Lung microvascular endothelial cell (primary cell): ENCODE measurements at regions not wholly inside any gene's neighbourhood (a gene's known extent, or its start where the extent isn't known, plus 50 kb on each side); places are given as distances from the start of the nearest gene placed in this dataset.
"Not testable (repeated sequence)": the region's sequence is repeated elsewhere in the genome, so short reads cannot be mapped to it uniquely, and the experiment has no call there.

Experiments used
- DNase-seq, 2 donors: peaks; one replicate each; pipeline versions ENCODE4 v3.0.0 to v3.0.0-alpha.2; 2010; ENCODE audit warnings: low read depth in 2 of 2

DNA sequence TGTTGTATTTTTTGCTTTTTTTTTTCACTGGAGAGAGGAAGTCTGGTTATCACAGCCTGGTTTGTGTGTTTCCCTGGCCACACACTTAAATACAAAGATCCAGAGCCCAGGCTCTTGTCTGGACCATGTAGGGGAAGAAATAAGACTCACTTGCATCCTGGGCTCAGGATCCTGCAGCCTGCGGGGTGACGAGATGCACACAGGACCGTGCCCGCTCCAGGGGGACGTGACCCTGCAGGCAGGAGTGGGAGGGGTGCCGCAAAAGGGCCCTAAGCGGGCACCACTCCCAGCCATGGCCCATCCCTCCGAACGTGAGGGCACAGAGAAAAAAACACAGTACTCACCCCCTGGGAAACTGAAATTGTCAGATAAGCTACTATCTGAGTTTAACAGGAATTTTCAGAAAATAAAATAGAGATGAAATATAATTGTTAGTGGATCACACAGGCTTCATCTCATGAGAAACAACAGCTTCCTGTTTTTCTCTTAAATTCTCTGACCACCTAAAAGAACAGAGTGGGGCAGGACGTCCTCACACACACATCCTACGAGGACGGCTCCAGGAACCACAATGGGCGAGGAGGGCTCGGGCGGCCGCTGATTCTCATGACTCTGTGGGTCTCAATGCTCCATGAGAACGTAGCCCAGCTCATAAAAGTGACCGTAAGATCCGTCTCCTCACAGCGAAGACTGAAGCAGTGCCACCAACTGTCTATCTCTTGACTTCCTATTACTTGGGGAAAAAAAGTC lies 142.6 kb upstream of the ALKAL2 start:
- DNase-seq, result no peak

DNA sequence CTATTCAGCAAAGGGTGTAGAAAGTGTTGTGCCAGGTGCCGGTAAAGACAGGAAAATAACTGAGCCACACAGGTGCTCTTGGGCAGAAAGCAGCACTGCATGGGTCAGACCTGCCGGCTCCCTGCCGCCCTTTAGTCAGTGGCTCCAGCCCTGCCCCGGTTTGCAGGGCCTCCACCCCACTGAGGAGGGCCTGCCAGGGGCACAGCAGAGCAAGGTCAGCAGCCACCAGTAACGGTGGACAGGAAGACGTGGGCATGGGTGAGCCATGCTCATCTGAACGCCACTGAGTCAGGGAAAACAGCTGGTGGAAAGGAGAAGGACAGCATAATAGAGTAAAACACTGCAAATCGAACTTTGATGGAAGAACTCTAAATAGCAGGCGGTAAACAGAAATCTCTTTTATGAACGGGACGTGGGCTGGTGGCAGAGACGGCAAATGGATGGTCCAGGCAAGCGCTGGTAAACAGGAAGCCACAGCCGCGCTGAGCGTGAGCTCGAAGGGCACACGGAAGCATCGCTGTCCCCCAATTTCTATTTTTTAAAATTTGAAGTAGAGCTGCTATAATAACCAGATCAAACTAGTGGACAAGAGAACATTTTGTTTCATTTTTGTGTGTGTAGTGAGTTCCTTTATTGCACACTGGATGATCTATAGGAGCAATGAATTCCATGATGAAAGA lies 141.8 kb upstream of the ALKAL2 start:
- DNase-seq, result no peak

DNA sequence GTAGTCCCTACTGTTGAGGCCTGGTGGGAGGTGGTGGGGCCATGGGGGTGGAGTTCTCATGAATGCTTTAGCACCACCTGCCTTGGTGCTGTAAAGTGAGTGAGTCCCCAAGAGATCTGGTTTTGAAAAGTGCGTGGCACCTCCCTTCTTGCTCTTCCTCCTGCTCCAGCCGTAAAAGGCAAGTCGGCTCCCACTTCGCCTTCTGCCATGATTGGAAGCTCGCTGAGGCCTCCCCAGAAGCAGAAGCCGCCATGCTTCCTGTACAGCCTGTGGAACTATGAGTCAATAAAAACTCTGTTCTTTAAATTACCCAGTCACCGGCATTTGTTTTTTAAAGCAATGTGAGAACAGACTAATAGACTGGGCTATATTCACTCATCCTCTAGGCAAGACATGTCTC lies 141.3 kb upstream of the ALKAL2 start:
- DNase-seq, result no peak

GRCh38 chr2:428591-428990 lies 140.7 kb upstream of the ALKAL2 start:
- no peak for DNase-seq

DNA sequence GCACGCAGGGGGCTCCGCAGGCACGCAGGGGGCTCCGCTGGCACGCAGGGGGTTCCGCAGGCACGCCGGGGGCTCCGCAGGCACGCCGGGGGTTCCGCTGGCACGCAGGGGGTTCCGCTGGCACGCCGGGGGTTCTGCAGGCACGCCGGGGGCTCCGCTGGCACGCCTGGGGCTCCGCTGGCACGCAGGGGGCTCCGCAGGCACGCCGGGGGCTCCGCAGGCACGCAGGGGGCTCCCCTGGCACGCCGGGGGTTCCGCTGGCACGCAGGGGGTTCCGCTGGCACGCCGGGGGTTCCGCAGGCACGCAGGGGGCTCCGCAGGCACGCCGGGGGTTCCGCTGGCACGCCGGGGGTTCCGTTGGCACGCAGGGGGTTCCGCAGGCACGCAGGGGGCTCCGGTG lies 138.8 kb upstream of the ALKAL2 start:
- not testable (repeated sequence) for DNase-seq

GRCh38 chr2:425947-426346 lies 138.1 kb upstream of the ALKAL2 start:
- no peak for DNase-seq

GRCh38 chr2:425243-425642 lies 137.4 kb upstream of the ALKAL2 start:
- DNase-seq, result no peak

DNA sequence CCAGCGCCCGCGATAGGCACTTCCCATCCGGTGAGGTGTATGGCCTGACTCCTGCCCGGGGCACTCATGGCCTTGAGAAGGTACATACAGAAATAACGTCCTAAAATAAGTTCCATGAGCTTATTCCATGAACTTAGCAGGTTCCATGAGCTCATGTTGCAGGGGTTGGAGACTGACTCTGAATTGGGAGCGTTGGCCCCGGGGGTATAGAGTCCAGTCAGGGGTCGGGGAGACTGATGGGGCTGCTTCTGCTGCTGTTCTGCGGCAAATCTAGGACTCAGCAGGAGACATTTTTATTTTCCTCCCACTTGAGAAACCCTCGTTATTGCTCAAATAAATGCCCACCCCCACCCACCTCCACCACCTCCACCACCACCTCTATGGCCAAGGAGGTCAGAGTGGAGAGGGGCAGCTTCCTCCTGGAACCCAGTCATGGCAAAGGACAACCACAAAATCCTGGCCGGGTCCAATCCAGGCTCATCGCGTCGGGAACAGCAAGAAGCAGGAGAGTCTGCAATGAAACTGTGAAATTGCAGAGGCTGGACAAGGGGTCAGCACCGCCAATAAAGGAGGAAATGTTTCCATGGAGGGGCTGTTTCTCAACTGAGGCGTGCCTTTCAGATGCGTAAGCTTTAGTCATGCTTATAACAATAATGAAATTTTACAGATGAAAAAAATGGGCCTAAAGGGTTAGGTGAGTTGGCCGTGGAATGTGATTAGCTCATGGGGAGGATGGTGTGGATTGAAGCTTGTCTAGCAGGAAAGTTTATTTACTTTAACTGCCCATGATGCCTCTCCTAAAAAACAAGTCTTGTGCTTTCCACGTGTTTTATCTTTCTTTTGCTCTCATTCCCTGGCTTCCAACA lies 136.6 kb upstream of the ALKAL2 start:
- no peak for DNase-seq

- DNase-seq, result no peak
These were observed 135.6 kb upstream of the ALKAL2 start for GRCh38 chr2:423479-423878.

DNA sequence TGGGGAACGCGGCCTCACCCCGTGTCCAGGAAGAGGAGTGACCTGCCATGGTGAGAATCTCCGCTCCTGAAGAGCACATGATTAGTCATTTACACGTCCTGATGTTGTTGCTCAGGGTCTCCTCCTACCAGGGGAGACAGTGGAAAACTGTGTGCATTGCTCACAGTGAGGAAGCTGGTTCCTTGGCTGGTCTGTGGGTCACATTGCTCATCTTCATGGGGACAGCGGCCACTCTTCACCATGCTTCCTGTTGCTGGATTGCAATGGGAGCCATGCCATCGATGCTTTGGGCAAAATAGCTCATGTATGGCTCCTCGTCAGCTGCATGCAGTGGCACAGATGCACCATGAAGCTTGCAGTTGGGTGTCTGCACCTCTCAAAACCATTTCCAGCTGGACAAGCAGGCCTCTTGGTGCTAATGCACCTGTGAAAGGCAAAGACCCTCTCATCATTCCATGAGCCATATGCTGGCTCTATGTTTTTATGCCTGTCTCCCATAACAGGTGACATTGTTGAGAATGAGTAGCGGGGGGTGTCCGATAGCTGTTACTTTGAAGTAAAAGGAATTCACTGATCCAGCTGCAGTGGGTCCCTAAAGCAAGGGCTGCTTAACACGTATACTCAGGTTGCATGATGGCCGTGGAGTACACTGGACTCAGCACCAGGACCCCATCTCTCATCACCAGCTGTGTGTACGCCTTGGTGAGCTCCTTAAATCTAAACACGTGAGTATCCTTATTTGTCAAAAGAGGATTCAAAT lies 135.0 kb upstream of the ALKAL2 start:
- no peak for DNase-seq

DNA sequence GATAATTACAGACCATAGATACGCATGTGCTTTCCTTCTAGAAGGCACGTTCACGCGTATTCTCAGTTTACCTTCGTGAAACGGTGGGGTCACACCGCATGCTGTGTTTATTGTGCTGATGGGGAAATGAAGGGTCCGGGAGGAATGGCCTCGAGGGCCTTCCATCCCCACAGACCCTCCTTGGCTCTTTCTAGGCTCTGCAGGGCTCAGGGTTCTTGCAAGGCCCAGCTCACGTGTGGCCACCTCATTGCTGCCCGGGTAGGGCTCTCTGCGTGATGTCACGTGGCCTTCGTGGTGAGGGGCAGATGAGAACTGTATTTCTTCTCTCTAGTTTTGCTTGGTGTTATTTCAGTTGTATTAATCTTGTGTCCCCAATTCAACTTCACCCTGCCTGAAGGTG lies 133.5 kb upstream of the ALKAL2 start:
- DNase-seq, result no peak

DNA sequence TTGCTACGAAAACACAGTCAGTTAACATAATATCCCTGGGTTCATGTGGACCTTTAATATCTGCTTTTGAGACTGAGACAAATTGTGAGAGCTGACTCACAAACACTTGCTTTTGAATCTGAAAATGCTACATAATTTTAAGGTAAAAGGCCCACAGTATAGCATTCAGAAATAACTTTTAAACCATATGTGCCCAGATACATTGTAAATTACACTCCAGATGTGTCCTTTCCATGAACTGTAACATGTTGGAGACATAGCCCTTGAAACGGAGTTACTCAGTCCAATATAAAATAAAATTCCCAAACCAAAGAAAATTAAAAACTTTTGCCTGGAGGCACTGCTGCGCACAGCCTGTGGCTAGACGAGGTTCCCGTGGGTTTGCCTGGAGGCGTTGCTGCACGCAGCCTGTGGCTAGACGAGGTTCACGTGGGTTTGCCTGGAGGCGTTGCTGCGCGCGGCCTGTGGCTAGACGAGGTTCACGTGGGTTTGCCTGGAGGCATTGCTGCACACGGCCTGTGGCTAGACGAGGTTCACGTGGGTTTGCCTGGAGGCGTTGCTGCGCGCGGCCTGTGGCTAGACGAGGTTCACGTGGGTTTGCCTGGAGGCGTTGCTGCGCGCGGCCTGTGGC lies 131.9 kb upstream of the ALKAL2 start:
- no peak for DNase-seq

GRCh38 chr2:417662-418061 lies 129.8 kb upstream of the ALKAL2 start:
- no peak for DNase-seq

DNA sequence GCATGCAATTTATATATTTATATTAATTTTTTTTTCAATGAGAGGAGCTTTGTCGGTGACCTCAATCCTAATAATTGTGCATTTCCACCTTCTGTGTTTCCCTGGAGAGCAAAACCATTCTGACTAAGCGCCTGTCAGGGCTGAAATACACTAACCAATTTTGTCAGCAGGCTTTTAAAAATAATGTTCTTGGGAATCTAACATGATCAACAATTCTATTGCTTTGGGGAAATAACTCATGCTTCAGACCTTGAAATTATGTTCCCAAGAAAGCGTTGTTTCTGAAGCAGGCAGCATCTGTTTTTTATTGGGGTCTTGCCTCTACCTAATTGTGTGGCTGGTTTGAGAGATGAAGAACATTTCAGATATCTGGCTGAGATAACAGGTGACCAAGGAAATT lies 129.1 kb upstream of the ALKAL2 start:
- DNase-seq, result no peak

DNA sequence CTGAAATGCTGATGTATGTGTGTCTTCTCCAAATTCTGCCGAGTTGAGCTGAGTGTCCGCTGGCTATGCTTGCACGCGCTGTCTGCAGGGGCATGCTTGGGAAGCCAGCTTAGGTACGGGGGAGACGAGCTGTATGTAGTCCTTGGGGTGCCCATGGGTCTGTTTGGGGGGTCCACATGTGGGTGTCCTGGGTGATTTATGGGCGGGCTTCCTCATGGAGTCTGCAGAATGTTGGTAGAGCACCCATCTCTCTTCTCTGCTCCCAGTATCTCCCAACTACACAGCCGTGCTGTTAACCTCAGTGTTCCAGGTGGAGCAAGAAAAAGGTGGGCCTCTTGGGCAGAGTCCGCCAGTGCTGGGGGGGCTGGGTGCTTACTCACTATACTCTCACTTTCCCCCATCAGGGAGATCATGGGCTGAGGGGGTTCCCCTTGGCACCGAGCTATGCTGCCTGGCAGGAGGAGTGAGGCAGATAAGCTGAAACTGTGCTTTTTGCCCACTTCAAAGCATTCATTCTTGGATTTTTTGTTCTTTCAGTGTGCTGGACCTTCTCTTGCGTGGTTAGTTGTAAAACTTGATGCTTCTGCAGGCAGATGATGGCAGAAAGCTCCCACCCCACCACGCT lies 128.2 kb upstream of the ALKAL2 start:
- no peak for DNase-seq

DNA sequence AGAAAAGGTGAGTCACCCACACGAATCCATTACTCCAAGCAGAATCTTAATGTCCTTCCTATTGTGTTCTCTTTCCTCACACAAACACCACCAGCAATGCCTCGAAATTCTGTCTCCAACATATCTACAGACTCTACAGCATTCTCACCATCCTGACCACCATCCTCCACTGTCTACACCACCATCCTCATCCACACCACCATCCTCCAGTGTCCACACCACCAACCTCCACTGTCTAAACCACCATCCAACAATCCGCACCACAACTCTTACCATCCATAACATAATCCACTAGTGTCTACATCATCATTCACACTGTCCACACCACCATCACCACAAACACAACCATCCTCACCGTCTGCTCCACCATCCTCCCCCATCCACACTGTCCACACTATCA lies 121.6 kb upstream of the ALKAL2 start:
- DNase-seq, result no peak

GRCh38 chr2:407630-408029 lies 119.7 kb upstream of the ALKAL2 start:
- no peak for DNase-seq

GRCh38 chr2:406876-407275 lies 119.0 kb upstream of the ALKAL2 start:
- DNase-seq, result no peak

- DNase-seq, result no peak
These were observed 118.3 kb upstream of the ALKAL2 start for GRCh38 chr2:406231-406630.

DNA sequence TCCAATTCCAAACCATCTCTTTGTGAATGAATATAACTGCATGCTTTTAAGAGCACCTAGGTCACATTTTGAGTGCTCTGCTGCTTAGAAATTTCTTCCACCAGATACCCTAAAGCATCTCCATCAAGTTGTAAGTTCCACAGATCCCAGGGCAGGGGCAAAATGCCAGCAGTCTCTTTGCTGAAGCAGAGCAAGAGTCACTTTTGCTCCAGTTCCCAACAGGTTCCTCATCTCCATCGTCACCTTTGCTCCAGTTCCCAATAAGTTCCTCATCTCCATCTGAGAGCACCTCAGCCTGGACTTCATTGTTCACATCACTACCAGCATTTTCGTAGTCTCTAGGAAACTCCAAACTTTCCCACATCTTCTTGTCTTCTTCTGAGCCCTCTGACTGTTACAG lies 116.7 kb upstream of the ALKAL2 start:
- DNase-seq, result no peak

- no peak for DNase-seq
These were observed 115.8 kb upstream of the ALKAL2 start for GRCh38 chr2:403682-404081.
